IMR-90 (cell line): ENCODE measurements at regions not wholly inside any gene's neighbourhood (a gene's known extent, or its start where the extent isn't known, plus 50 kb on each side); places are given as distances from the start of the nearest gene placed in this dataset.

Source experiments
- ATAC-seq: fragments of 200-7000 bp; cut with Tn5 transposase; 2 replicates; pipeline ENCODE4 v1.9.1; 2020; ENCODE audit warnings: low read depth, mild to moderate bottlenecking, moderate library complexity
- BruUV-seq: library from RNA; stranded (reverse); fragments of 400-500 nt; replicated peaks from 2 replicates; lab custom pipeline; 2021; lab: Mats Ljungman, UMichigan
- CTCF ChIA-PET: fragments of 300-600 bp; formaldehyde crosslinking; extraction: SDS; loops from one replicate; lab custom pipeline; 2021; ENCODE audit warnings: antibody characterized with exemption; lab: Yijun Ruan, JAX
- POLR2A ChIA-PET: fragments of 300-600 bp; sonication (Branson Sonifier 250); formaldehyde crosslinking; loops from one replicate; lab custom pipeline; 2022; ENCODE audit warnings: antibody characterized with exemption; ENCODE audit not compliant: unreplicated experiment; lab: Charles Lee
- DNase-seq: peaks from one replicate; pipeline ENCODE4 v3.0.0; 2013
- H2AFZ ChIP-seq: replicated peaks from 2 replicates; pipeline ENCODE3; 2013; ENCODE audit warnings: low read length, mild to moderate bottlenecking; ENCODE audit not compliant: poor library complexity
- H2AK5ac ChIP-seq: 2 replicates; pipeline ENCODE4 v1.6.1; 2013; ENCODE audit warnings: low read depth, low read length, inconsistent platforms
- H2AK9ac ChIP-seq: replicated peaks from 2 replicates; pipeline ENCODE3; 2013; ENCODE audit warnings: mild to moderate bottlenecking, low read depth, low read length, moderate library complexity; ENCODE audit not compliant: poor library complexity
- H2BK120ac ChIP-seq: 2 replicates; pipeline ENCODE4 v1.6.1; 2013; ENCODE audit warnings: low read depth, low read length, inconsistent platforms
- H2BK15ac ChIP-seq: 3 replicates; pipeline ENCODE4 v1.6.1; 2013; ENCODE audit warnings: low read depth, low read length, inconsistent platforms
- H2BK20ac ChIP-seq: 2 replicates; pipeline ENCODE4 v1.6.1; 2013; ENCODE audit warnings: low read depth, mild to moderate bottlenecking, inconsistent platforms, low read length, moderate library complexity
- H2BK5ac ChIP-seq: 2 replicates; pipeline ENCODE4 v1.6.1; 2013; ENCODE audit warnings: mild to moderate bottlenecking, low read depth, low read length, inconsistent platforms; ENCODE audit not compliant: poor library complexity, severe bottlenecking
- H3K14ac ChIP-seq: replicated peaks from 2 replicates; pipeline ENCODE4 v1.6.1; 2013; ENCODE audit warnings: low read depth, low read length, inconsistent platforms
- H3K18ac ChIP-seq: 2 replicates; pipeline ENCODE4 v1.6.1; 2013; ENCODE audit warnings: low read depth, low read length, control low read depth
- H3K23ac ChIP-seq: 2 replicates; pipeline ENCODE4 v1.6.1; 2013; ENCODE audit warnings: low read depth, low read length, inconsistent platforms
- H3K27ac ChIP-seq: 2 replicates; pipeline ENCODE4 v1.5.1; 2013; ENCODE audit warnings: mild to moderate bottlenecking, control low read depth, low read length; ENCODE audit not compliant: insufficient read depth
- H3K27me3 ChIP-seq: 2 replicates; pipeline ENCODE4 v1.6.1; 2013; ENCODE audit warnings: low read length; ENCODE audit not compliant: control insufficient read depth, insufficient read depth
- H3K36me3 ChIP-seq: 2 replicates; pipeline ENCODE4 v1.6.1; 2013; ENCODE audit warnings: low read length, mixed read lengths; ENCODE audit not compliant: control insufficient read depth, insufficient read depth
- H3K4ac ChIP-seq: 2 replicates; pipeline ENCODE4 v1.6.1; 2013; ENCODE audit warnings: low read depth, low read length, inconsistent platforms
- H3K4me1 ChIP-seq: 2 replicates; pipeline ENCODE4 v1.6.1; 2013; ENCODE audit warnings: low read length, mixed read lengths; ENCODE audit not compliant: control insufficient read depth, insufficient read depth
- H3K4me2 ChIP-seq: 2 replicates; pipeline ENCODE4 v1.6.1; 2013; ENCODE audit warnings: low read depth, mild to moderate bottlenecking, control low read depth, low read length, moderate library complexity
- H3K4me3 ChIP-seq: 2 replicates; pipeline ENCODE4 v1.5.1; 2013; ENCODE audit warnings: low read depth, mild to moderate bottlenecking, control low read depth, low read length, moderate library complexity; ENCODE audit not compliant: insufficient read depth
- H3K56ac ChIP-seq: 2 replicates; pipeline ENCODE4 v1.6.1; 2013; ENCODE audit warnings: low read length, inconsistent platforms; ENCODE audit not compliant: insufficient read depth; ENCODE audit errors: extremely low read depth
- H3K79me1 ChIP-seq, 2 experiments: 2 replicates each; pipeline ENCODE4 v1.6.1; 2013; ENCODE audit warnings: low read length in 2 of 2, inconsistent platforms in 1 of 2, low read depth in 1 of 2
- H3K9ac ChIP-seq: 2 replicates; pipeline ENCODE4 v1.6.1; 2013; ENCODE audit warnings: low read depth, low read length, control low read depth
- H3K9me1 ChIP-seq: 2 replicates; pipeline ENCODE4 v1.6.1; 2013; ENCODE audit warnings: low read length, inconsistent platforms; ENCODE audit not compliant: insufficient read depth
- H3K9me3 ChIP-seq: 2 replicates; pipeline ENCODE4 v1.6.1; 2013; ENCODE audit warnings: low read length; ENCODE audit not compliant: control insufficient read depth, insufficient read depth
- H4K20me1 ChIP-seq: 2 replicates; pipeline ENCODE4 v1.6.1; 2013; ENCODE audit warnings: low read length, inconsistent platforms; ENCODE audit not compliant: insufficient read depth
- H4K5ac ChIP-seq: 2 replicates; pipeline ENCODE4 v1.6.1; 2013; ENCODE audit warnings: mild to moderate bottlenecking, low read depth, low read length, control low read depth
- H4K8ac ChIP-seq, 2 experiments: 2 replicates each; pipeline ENCODE4 v1.6.1; 2013; ENCODE audit warnings: low read depth in 2 of 2, low read length in 2 of 2, control low read depth in 1 of 2, inconsistent platforms in 1 of 2
- H4K91ac ChIP-seq: 2 replicates; pipeline ENCODE4 v1.6.1; 2013; ENCODE audit warnings: low read depth, low read length, inconsistent platforms; ENCODE audit not compliant: insufficient read depth
- BHLHE40 ChIP-seq: fragments of 150-350 bp; IDR thresholded peaks from 2 replicates; pipeline ENCODE4 v1.6.1; 2016; ENCODE audit warnings: mild to moderate bottlenecking, low read depth, low read length
- MAZ ChIP-seq: IDR thresholded peaks from 2 replicates; pipeline ENCODE4 v1.6.1; 2012; ENCODE audit warnings: low read depth, mild to moderate bottlenecking, low read length, improper control_type of control experiment, moderate library complexity, borderline replicate concordance
- POLR2A ChIP-seq: IDR thresholded peaks from 2 replicates; pipeline ENCODE4 v1.6.1; 2012; ENCODE audit warnings: mild to moderate bottlenecking, low read depth, low read length
- RAD21 ChIP-seq: IDR thresholded peaks from 2 replicates; pipeline ENCODE4 v1.6.1; 2012; ENCODE audit warnings: low read length, improper control_type of control experiment
- RFX5 ChIP-seq: IDR thresholded peaks from 2 replicates; pipeline ENCODE4 v1.8.0; 2012; ENCODE audit warnings: low read depth, mild to moderate bottlenecking, low read length, moderate library complexity
- SMC3 ChIP-seq: fragments of 150-350 bp; IDR thresholded peaks from 2 replicates; pipeline ENCODE4 v1.6.1; 2016; ENCODE audit warnings: low read depth, mild to moderate bottlenecking, antibody characterized with exemption, low read length, moderate library complexity
- WGBS, 2 experiments: methylation state at CpG; one replicate each; pipeline versions ENCODE4 v1.1.5 to v1.1.7; 2013; ENCODE audit warnings: missing lambda C conversion rate in 2 of 2; ENCODE audit not compliant: insufficient read length in 1 of 2; ENCODE audit errors: extremely low coverage in 2 of 2; 5-methylcytosine and 5-hydroxymethylcytosine counted together
- dilution Hi-C: fragments of 300-500 bp; cut with HindIII; formaldehyde crosslinking; loops from one replicate; pipeline ENCODE4 v1.14.3; 2018; ENCODE audit warnings: low sequenced_read_pairs; ENCODE audit not compliant: unreplicated experiment
- in situ Hi-C: fragments of 300-500 bp; cut with MboI; formaldehyde crosslinking; loops from 3 replicates; pipeline ENCODE4 v1.14.3; 2019; ENCODE audit warnings: low sequenced_read_pairs, inconsistent platforms, mixed read lengths
- intact Hi-C: fragments of 100-400 bp; cut with micrococcal nuclease; formaldehyde crosslinking; loops from 2 replicates; pipeline ENCODE4 v1.10.0; 2022
- TF ChIP-seq, protein P1 (sequence below): conservative IDR thresholded peaks from 2 replicates; pipeline ENCODE4 v1.5.1; 2012; ENCODE audit warnings: mild to moderate bottlenecking, low read depth, low read length, improper control_type of control experiment

DNA sequence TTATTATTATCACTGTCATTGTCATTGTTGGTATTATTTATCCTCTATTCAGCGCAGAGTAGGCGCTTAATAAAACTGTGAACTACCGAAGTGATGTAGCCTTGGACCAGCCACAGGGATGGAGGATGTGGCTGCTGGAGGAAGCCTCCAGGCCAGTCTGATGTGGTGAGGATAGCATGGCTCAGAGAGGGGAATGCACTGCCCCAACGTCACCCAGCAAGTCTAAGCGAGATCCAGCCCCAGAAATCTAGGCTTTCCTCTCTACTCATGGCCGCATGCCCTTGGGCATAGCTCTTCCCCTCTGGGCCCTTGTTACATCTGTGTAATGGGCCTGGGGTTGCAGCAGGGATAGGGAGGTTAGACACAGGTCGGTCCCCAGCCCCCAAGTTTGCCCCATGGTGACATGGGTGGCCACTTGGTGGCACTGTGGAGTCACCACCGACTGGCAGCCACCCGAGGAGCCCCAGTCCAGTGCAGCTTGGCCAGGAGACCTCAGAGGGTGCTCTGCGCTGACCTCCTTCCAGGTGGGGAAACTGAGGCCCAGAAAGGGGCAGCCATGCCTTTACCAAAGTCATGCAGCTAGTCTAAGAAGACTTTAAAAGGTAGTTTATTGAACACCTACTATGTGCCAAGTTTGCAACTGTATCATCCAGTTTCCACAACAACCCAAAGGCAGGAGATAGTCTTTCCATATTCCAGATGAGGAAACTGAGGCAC is 395.7 kb downstream of the MN1 start:
- Histone ChIP-seq H3K27me3 (peaks cover 14% of the 10 kb centered on the region), H4K5ac (no peak overlapping the region), H3K14ac (no peak overlapping the region), H3K18ac (no peak overlapping the region), H2BK5ac (no peak overlapping the region), H3K79me1 (no peaks in the 10 kb centered on the region), H3K9me3 (peaks cover 4% of the 10 kb centered on the region), H3K4me2 (no peak overlapping the region), H3K56ac (no peak overlapping the region), H3K9me1 (no peaks in the 10 kb centered on the region), H3K27ac (no peak overlapping the region), H2AK9ac (no peak overlapping the region), H3K9ac (no peak overlapping the region), H3K4me1 (no peaks in the 10 kb centered on the region), H3K23ac (no peak overlapping the region), H4K8ac (no peak overlapping the region), H2AFZ (peak overlapping the region; percentile 9), H2BK20ac (no peak overlapping the region), H2AK5ac (no peak overlapping the region), H4K20me1 (no peaks in the 10 kb centered on the region), H2BK15ac (no peak overlapping the region), H3K4me3 (no peak overlapping the region), H3K36me3 (no peaks in the 10 kb centered on the region), H2BK120ac (no peak overlapping the region), H4K91ac (no peak overlapping the region), H3K4ac (no peak overlapping the region)
- POLR2A ChIA-PET, result no interaction called here
- TF ChIP-seq POLR2A, result peak; percentile 28; the same call in 1 of the 2 replicates
- TF ChIP-seq MAZ, result peak; percentile 30; the same call in 1 of the 2 replicates
- TF ChIP-seq, protein P1, sequence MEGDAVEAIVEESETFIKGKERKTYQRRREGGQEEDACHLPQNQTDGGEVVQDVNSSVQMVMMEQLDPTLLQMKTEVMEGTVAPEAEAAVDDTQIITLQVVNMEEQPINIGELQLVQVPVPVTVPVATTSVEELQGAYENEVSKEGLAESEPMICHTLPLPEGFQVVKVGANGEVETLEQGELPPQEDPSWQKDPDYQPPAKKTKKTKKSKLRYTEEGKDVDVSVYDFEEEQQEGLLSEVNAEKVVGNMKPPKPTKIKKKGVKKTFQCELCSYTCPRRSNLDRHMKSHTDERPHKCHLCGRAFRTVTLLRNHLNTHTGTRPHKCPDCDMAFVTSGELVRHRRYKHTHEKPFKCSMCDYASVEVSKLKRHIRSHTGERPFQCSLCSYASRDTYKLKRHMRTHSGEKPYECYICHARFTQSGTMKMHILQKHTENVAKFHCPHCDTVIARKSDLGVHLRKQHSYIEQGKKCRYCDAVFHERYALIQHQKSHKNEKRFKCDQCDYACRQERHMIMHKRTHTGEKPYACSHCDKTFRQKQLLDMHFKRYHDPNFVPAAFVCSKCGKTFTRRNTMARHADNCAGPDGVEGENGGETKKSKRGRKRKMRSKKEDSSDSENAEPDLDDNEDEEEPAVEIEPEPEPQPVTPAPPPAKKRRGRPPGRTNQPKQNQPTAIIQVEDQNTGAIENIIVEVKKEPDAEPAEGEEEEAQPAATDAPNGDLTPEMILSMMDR, result peak; percentile 79
- no peak for TF ChIP-seq BHLHE40
- peak; percentile 95 for TF ChIP-seq SMC3
- TF ChIP-seq RFX5, result no peak
- TF ChIP-seq RAD21, result peak; percentile 93
- ATAC-seq, result peak; percentile 95
- dilution Hi-C loops, result no loop called here
- no TSS peak for BruUV-seq
- in situ Hi-C loops, result loop anchor here (10.0 kb wide), 2 partner anchors 399 to 651 kb away; partner anchors contain the start of gene MN1
- intact Hi-C loops, result loop anchor here (1.0 to 5.0 kb wide), 4 partner anchors 398 to 729 kb away; no protein-coding TSS in a partner anchor
- peak; percentile 45 for DNase-seq
- WGBS, 2 experiments, result 70% methylated on average over 2 of the region's 10 CpGs; no CpG with 5 or more reads in 1 of the 2 experiments
- CTCF ChIA-PET, result interaction anchor here (0.8 to 1.2 kb wide), 2 partner anchors 8 to 15 kb away, joined by 4 read pairs; no protein-coding TSS in a partner anchor
